ENCODE measurements at regions not wholly inside any gene's neighbourhood (a gene's known extent, or its start where the extent isn't known, plus 50 kb on each side); places are given as distances from the start of the nearest gene placed in this dataset.

DNA sequence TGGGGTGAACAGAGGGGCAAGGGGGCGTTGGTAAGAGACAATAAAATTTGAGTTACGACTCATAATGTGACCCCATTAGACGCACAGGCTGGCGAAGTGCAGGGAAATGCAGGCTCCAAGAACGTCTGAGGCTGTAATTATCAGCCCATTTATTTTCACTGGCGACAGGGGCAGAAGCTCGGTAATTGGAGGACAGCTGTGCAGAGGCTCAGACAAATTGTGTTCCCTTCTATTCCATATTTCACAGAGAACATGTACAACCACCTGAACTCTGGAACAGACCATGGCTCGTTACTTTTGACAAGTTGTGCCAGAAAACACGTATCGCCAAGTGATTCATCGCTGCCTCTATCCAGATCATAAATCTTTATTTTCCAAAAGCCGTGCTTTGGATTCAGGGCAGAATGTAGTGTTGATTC, 137.3 kb upstream of the FRMD4A start:
- DNase-seq (ENCODE audit: low read depth in 2 of 2) = no peak

DNA sequence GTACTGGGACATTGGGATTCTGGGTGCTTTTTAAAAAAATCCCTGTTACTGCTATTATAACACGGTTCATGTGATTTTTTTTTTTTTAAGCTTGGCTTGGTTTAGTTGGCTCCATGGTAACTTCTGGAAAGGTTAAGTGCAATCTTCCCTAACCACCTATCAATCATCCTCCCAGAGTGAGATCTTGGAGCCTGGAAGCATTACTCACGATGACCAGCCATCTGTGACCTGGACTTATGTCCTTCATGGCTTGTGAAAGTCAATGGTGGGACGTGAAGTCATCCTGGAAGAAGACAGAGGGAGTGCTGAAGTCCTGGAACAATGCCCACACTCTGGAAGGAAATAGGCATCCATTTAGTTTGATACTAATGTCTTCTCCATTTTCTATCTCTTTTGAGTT, 135.5 kb upstream of the FRMD4A start:
- DNase-seq (ENCODE audit: low read depth in 2 of 2) = no peak

DNA sequence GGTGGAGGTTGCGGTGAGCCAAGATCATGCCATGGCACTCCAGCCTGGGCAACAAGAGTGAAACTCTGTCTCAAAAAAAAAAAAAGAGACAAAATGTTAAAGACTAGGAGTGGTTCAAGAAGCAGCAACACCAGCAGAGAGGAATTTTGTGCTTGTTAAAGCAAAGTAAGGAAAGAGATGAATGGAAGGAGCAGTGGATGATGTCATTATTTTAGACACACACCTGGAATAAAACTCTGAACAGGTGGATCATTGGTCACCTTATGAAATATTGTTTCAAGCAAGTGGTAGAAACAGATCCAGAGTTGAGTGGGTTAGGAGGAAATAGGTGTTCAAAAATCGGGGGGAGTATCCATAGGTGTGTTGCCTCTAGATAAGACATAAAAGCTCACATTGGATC, 129.7 kb upstream of the FRMD4A start:
- no peak for DNase-seq (ENCODE audit: low read depth in 2 of 2)

DNA sequence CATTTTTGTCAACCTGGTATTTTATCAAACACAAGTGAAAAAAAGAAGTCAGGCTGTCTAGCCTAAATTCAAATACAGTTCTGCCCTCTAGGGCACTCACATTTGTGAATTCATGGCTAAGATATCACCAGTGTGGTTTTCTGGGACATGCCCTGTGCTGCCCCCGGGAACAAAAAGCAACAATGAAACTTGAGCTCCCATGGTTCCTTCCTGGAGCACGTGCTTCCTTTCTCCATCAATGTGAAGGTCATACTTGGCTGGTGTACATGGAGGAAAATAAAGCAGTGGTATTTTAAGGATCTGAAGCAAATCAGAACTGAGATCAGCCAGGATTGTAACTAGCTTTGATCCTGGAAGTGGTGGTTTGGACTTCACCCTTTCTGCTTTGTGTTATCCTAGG, 128.9 kb upstream of the FRMD4A start:
- no peak for DNase-seq (ENCODE audit: low read depth in 2 of 2)

DNA sequence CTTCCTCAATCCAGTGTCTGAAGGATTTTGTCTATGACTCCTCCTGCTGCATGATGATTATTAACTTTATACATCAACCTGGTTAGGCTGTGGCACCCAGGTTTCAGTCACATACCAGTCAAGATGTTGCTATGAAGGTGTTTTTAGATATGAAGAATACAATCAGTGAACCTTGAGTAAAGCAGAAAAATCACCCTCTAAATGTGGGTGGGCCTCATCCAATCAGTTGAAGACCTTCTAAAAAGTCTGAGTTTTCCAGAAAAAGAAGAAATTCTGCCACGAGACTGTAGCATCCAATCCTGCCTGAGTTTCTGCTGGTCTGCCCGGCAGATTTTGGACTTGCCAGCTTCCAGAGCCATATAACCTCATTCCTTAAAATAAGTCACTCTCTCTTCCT, 126.1 kb upstream of the FRMD4A start:
- no peak for DNase-seq (ENCODE audit: low read depth in 2 of 2)

DNA sequence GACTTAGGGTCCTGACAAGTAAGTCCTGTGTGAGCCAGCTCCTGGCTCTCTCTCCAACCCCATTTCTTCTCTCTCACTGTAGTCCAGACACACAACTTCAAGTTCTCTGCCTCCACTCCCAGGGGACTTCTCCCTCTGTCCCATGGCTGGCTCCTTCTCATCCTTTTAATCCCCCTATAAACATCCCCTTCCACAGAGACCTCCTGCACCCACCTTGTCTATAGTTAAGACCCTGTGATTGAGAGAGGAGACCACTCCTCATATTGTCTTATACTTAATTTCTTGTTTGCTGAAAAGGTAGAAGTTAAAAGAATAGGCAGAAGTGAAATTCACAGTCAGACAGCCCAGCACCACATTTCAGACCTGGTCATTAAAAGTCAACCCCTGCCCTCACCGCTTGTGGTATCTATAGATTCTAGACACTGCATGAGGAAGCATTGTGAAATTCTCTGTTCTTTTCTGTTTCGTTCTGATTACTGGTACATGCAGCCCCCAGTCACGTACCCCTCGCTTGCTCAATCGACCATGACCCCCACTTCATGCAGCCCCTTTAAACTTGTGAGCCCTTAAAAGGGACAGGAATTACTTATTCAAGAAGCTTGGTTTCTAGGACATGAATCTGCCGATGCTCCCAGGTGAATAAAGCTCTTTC, 125.6 kb upstream of the FRMD4A start:
- no peak for DNase-seq (ENCODE audit: low read depth in 2 of 2)

DNA sequence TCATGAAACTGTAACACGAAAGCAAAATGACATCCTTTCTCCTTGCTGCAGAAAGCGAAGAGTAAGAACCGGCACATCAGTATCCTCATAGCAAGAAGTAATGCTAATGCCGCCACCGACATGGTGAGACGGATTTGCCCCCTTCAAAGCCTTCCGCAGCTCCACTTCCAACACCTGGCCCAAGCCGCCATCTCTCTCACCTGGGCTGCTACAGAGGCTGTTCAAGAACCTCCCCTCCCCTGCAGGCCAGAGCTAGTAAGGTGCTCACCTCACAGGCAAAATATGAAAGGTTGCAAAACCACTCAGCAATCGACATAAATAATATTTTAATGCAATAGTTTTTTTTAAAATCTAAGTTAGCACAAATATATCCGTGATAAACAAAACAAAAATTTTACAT, 123.9 kb upstream of the FRMD4A start:
- DNase-seq (ENCODE audit: low read depth in 2 of 2) = no peak

DNA sequence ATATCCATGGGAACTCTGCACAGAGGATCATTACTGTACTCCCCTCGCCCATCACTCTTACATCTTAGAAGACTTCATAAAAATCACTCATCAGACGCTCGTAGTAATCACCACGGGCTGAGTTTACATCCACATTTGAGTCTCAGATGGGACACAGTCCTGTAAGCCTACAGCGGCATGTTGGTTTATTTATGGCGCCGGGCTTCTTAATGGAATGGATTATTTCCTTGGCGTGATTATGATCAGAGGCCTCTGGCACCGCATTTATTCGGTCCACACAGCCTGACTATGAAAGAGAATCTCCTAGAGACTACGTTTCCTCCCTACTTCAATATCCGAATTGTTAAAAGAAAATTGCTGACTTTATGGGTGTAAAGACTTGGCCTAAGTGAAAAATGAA, 123.5 kb upstream of the FRMD4A start:
- DNase-seq (ENCODE audit: low read depth in 2 of 2) = no peak

DNA sequence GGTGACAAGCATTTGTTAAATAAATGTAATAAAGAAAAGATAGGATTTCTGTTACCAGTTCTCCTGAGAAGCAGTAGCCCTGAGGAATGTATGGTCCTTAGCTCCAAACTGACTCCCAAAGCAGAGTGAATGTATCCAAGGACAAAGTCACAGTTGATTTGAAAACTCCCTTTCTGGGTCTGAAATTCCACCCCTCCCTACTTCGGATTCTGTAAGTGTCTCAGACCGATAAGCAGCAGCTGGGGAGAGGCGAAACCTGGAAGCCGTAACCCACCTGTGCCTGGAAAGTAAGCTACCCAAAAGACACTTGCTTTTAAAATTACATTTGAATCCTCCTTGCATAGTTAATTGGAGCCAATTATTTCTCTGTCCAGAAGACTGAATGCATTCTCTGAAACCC, 122.9 kb upstream of the FRMD4A start:
- no peak for DNase-seq (ENCODE audit: low read depth in 2 of 2)

DNA sequence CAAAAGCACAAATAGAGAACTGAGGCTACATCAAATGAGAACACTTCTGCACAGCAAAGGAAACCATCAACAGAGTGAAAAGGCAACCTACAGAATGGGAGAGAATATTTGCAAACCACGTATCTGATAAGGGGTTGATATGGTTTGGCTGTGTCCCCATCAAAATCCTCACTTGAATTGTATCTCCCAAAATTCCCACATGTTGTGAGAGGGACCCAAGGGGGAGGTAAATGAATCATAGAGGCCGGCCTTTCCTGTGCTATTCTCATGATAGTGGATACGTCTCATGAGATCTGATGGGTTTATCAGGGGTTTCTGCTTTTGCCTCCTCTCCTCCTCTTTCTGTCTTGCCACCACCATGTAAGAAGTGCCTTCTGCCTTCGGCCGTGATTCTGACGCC, 120.6 kb upstream of the FRMD4A start:
- no peak for DNase-seq (ENCODE audit: low read depth in 2 of 2)

DNA sequence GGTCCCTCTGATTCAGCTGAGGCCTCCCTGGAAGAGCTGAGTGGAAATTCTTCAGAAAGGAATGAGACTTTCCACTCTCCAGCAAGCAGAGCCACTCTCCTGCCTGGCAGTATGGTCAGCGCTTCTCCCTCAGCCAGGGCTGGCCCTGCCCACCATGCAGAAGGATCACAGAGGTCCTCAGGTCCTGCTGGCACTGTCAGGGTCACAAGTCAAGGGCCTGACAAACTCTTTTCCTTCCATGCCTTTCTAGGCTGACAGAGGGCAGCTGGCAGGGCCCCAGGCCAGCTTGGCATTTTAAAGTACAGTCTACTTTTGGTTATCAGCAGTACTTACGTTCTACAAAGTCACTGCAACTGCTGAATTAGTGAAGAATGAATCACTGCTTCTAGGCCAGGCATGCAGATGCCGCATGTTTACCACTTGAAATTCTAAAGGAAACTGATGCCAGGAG, 119.3 kb upstream of the FRMD4A start:
- DNase-seq (ENCODE audit: low read depth in 2 of 2) = no peak

DNA sequence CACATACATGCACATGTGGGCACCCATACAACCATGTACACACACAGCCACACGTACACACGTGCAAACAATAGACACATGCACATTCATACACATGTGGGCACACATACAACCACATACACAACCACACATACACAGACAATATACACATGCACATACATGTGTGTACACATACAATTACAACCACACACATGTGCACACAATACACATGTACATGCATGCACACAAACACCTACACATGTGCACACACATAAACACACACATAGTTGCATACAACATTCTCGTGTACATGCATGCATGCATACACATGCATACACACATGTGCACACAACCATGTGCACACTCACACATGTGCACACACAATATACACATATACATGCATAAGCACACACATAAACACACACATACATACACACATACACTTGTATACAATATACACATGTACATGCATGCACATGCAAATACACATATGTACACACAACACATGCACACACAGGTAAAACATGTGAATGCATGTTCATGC, 118.6 kb upstream of the FRMD4A start:
- DNase-seq (ENCODE audit: low read depth in 2 of 2) = no peak

DNA sequence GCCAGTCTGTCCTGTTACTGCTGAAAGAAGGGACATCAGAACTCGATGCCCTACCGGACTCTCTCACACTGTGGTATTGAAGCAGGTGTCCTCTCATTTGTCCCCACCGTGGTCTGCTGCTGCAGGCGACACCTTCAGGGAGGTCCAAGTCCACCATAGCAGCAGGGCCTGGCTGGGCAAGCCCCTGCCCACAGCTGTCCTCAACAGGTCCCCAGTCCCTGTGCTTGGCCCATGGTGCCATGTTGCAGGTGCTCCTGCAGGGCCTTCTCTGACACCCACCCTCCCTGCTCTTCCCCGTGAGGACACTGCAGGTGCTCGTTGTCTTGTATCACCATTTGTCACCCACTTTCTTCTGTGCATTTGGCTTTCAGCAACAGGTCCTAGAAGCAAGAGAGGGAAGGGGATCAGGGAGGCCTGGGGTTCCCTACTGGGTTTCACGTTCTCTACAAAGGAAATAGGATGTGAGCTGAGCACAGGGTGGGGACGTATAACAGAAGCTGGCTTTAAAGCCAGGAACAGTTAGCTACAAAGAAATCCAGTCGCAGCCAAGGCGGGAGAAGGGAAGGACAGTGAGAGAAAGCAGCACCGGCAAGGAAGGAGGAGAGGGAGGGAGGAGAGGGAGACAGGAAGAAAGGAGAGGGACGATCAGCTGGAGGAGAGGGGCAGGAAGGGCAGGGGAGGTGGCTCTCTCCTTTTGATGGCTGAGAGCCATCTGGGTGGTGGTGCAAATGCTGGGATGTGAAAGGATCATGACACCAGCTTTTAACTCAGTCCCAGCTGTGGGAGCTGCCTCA, 117.7 kb upstream of the FRMD4A start:
- no peak for DNase-seq (ENCODE audit: low read depth in 2 of 2)

DNA sequence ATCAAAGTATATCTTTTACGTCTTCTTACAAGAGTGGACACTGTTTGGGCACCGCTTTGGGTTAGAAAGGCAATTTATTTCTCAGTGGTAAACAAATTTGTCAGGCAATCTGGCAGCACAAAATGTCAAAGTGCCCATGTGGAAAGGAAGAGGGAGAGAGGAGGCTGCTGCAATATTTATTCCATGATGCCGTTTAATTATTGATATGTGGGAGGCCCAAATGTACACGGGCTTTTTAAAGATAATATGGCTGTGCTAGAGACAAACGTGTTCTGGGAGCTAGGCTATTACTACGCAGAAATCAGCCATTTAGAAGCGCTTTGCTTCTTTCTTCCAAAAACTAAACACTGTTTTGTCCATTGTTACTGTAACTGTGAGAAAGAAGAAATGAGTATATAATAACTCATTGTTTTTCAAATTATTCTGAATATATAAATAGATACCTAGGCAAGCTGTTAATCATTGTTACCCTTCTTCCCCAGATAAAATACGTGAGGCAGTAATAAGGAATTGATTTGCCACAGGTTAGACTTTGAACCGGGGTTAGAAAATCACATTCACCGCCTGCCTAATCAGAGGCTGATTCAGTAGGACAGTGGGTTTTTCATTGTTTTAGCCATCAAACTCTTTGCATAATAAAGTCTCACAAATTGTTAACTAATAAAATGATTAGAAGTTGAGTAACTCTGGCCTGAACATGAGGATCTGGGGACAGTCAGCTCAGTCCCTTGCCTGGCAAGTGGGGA, 116.5 kb upstream of the FRMD4A start:
- DNase-seq (ENCODE audit: low read depth in 2 of 2) = no peak

DNA sequence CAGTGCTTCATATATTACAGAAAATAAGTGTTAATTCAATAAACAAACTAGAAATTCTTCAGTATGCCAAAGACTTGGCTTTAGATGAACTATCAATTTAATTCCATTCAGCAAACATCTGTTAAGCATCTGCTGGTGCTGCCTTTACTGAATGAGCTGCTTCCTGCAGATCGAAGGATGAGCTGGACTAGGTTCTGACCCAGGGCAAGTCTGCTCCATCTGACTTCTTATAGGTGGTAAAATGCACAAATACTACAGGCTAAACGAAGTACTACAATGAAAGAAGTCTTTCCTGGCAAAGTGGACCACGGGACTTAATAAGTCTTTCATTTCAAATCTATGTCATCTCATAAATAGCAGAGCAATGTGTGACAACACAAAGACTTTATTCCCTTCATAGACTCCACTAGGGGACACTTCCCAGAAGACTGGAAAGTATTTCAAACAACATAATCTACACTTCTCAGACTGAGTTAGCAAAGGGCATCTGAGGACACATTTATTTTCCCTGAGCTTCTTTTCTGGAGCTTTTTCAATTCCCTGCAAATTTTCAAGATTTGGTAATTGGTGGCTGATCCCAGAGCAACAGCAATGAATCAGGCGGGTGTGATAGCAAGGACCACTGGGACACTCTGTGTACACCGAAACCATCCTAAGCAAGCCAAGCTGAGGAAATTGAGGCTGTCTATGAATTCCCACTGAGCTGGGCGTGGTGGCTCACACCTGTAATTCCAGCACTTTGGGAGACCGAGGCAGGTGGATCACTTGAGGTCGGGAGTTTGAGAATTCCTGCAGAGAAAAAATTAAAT, 108.9 kb upstream of the FRMD4A start:
- no peak for DNase-seq (ENCODE audit: low read depth in 2 of 2)

DNA sequence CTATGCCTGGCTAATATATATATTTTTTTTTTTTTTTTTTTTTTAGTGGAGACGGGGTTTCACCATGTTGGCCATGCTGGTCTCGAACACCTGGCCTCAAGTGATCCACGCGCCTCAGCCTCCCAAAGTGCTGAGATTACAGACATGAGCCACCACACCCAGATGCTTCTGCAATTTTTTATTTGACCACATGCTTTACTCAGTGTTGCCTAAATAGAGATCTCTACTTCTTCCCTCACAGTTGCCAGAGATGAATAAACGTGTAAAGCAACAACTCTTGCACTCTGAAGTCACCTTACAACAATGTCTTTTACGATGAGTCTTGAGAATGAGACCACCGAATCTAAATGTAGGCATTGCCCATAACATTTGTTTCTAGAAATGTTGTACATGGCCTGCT, 107.9 kb upstream of the FRMD4A start:
- no peak for DNase-seq (ENCODE audit: low read depth in 2 of 2)

DNA sequence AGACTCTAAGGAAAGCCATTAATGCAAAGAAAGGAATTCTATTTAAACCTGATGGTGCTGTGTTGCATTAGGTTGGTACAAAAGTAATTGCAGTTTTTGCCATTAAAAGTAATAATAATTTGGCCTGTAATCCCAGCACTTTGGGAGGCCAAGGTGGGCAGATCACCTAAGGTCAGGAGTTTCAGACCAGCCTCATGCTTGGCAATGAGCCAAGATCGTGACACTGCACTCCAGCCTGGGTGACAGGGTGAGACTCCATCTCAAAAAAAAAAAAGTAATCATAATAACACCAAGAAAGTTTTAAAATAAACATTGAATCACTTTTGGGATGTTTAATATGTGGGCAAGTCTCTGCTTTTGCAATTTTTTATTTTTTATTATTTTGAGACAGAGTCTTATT, 107.3 kb upstream of the FRMD4A start:
- no peak for DNase-seq (ENCODE audit: low read depth in 2 of 2)

DNA sequence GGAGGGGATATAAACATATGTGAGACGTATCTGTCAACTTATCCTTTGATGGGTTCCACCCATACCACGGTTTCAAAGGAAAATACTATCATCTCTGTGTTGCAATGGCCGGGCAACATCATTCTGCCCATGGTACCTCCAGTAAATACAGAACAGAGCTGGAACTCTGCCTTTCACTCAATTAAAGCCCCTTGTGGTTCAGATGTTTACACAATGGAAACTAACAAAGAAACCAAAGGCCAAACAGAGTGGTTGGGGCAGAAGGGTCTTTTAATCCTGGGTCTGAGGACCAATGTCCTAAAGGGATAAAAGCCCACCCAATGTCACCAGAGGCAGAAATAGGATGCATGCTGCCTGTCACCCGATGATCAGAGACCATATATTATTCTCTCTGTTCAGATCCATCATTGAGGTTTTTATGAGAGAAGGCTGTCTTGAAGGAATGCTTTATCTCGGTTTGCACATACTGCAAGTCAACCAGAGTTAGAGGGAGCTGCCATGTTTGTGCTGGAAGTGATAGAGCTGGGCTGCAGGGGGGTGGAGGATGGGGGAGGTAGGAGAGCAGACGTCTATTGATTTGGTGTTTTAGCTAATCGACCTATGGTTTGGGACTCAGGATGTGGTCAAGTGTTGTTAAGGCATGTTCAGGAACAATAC, 105.4 kb upstream of the FRMD4A start:
- DNase-seq (ENCODE audit: low read depth in 2 of 2) = no peak

DNA sequence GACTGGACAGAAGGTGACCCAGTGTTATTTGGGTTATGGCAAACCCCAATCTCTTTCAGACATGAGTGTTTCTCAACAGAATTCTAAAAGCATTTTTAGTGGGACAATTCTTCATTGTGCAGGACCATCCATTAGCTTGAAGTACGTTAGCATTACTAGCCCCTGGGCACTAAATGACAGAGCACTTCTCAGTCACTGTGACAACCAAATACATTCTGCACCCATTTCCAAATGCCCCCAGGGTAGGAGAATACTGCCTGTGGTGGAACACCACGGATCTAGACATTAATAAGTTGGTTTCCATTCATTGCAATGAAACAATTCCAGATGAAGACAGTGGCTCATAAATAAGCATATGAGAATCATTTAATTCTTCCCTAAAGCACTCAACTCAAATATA, 102.4 kb upstream of the FRMD4A start:
- DNase-seq (ENCODE audit: low read depth in 2 of 2) = no peak

DNA sequence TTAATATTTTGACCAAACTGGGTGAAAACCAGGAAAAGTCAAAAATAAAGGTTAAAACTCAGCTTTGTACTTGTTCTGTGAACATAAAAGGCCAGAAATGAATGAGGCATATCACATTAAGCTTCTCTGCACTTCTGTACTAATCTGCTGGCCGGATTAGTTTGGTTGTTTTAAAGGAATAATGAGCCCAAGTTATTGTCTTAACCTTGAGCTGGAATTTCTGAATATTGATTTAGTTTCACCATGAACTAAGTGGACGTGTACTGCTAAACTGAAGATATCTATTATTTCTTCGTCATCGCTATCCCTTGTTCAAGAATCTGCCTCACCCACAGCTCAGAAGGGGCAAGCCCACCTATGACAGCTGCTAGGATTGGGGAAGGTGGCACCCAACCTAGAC, 101.1 kb upstream of the FRMD4A start:
- DNase-seq (ENCODE audit: low read depth in 2 of 2) = no peak

DNA sequence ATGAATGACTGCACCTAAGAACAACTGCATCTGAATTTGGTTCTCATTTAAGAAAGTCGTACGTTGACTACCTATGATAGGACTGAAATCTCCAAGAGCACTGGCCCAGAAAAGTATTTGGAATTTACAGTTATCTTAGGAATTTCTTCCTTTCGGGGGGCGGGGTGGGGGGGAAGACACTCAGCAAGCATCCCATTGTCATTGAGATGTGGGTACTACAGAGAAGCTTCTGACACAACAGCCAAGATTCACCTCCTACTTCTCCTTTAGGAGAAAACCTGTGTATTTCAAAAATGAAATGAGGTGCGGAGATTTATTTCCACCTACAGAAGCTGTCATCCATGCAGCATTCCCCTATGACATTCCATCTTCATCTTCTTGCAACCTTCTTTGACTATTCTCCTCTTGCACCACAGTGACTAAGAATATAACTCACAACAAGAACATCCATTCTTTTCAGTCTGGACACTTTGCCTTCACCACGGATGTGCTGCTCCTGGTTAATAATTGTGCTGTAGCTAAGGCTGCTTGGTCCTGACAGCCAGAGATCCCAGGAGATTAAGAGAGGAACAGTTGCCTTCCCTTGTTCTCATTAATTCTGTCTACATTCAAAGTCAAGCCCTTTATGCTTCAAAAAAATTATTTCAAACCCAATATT, 98.4 kb upstream of the FRMD4A start:
- no peak for DNase-seq (ENCODE audit: low read depth in 2 of 2)
